ENCODE measurements at regions not wholly inside any gene's neighbourhood (a gene's known extent, or its start where the extent isn't known, plus 50 kb on each side); places are given as distances from the start of the nearest gene placed in this dataset.

GRCh38 chr18:45350404-45351156 lies 264.7 kb upstream of the SLC14A2 start:
- DNase-seq = no peak

GRCh38 chr18:45352874-45353273 lies 262.4 kb upstream of the SLC14A2 start:
- no peak for DNase-seq

- DNase-seq = no peak
Measured at GRCh38 chr18:45353530-45353929, 261.7 kb upstream of the SLC14A2 start.

- DNase-seq = peak; percentile 28
Measured at GRCh38 chr18:45355944-45356520, 259.2 kb upstream of the SLC14A2 start.

GRCh38 chr18:45357686-45358470 lies 257.4 kb upstream of the SLC14A2 start:
- DNase-seq = no peak

GRCh38 chr18:45359275-45360009 lies 255.8 kb upstream of the SLC14A2 start:
- no peak for DNase-seq

- no peak for DNase-seq
Measured at GRCh38 chr18:45361125-45361851, 254.0 kb upstream of the SLC14A2 start.

GRCh38 chr18:45363196-45363595 lies 252.1 kb upstream of the SLC14A2 start:
- no peak for DNase-seq

- DNase-seq = no peak
Measured at GRCh38 chr18:45365835-45366234, 249.4 kb upstream of the SLC14A2 start.

GRCh38 chr18:45370255-45371010 lies 244.8 kb upstream of the SLC14A2 start:
- peak; percentile 9 for DNase-seq

- peak; percentile 72 for DNase-seq
Measured at GRCh38 chr18:45373286-45373880, 241.9 kb upstream of the SLC14A2 start.

- DNase-seq = no peak
Measured at GRCh38 chr18:45374236-45374635, 241.0 kb upstream of the SLC14A2 start.

- peak; percentile 6 for DNase-seq
Measured at GRCh38 chr18:45374878-45375630, 240.2 kb upstream of the SLC14A2 start.

- no peak for DNase-seq
Measured at GRCh38 chr18:45376193-45376592, 239.1 kb upstream of the SLC14A2 start.

- no peak for DNase-seq
Measured at GRCh38 chr18:45378308-45378707, 237.0 kb upstream of the SLC14A2 start.

GRCh38 chr18:45378933-45379332 lies 236.3 kb upstream of the SLC14A2 start:
- no peak for DNase-seq

GRCh38 chr18:45379903-45380302 lies 235.4 kb upstream of the SLC14A2 start:
- no peak for DNase-seq

- peak; percentile 17 for DNase-seq
Measured at GRCh38 chr18:45381282-45381681, 234.0 kb upstream of the SLC14A2 start.

GRCh38 chr18:45383228-45383627 lies 232.0 kb upstream of the SLC14A2 start:
- DNase-seq = no peak
